Fibroblast of lung (primary cell): ENCODE measurements at regions not wholly inside any gene's neighbourhood (a gene's known extent, or its start where the extent isn't known, plus 50 kb on each side); places are given as distances from the start of the nearest gene placed in this dataset.
"Not testable (repeated sequence)": the region's sequence is repeated elsewhere in the genome, so short reads cannot be mapped to it uniquely, and the experiment has no call there.

Experiments used
- DNase-seq, 2 donors: peaks; one replicate each; pipeline versions ENCODE4 v3.0.0 to v3.0.0-alpha.2; 2010; ENCODE audit warnings: low read depth in 2 of 2
- H2AFZ ChIP-seq: 2 replicates; pipeline ENCODE4 v1.5.1; 2012; ENCODE audit warnings: low read length, control low read depth, inconsistent platforms
- H3K27ac ChIP-seq: 2 replicates; pipeline ENCODE4 v1.5.1; 2011; ENCODE audit warnings: low read length, control low read depth; ENCODE audit not compliant: insufficient read depth
- H3K27me3 ChIP-seq: 2 replicates; pipeline ENCODE4 v1.5.1; 2011; ENCODE audit warnings: mild to moderate bottlenecking, low read length; ENCODE audit not compliant: control insufficient read depth, insufficient read depth
- H3K36me3 ChIP-seq: 2 replicates; pipeline ENCODE4 v1.5.1; 2011; ENCODE audit warnings: low read length; ENCODE audit not compliant: control insufficient read depth, insufficient read depth
- H3K4me1 ChIP-seq: 2 replicates; pipeline ENCODE4 v1.5.1; 2011; ENCODE audit warnings: low read length; ENCODE audit not compliant: control insufficient read depth, insufficient read depth; ENCODE audit errors: extremely low read depth
- H3K4me2 ChIP-seq: 2 replicates; pipeline ENCODE4 v1.5.1; 2011; ENCODE audit warnings: low read length, control low read depth; ENCODE audit not compliant: insufficient read depth; ENCODE audit errors: extremely low read depth
- H3K4me3 ChIP-seq, 4 experiments: fragments of 200-600 bp in 1 of 4; sonication (generic) in 1 of 4; replicated peaks in 1 of 4; 2 replicates each; pipeline ENCODE4 v1.5.1; 2011 to 2016; ENCODE audit warnings: low read length in 4 of 4, low read depth in 3 of 4, mild to moderate bottlenecking in 3 of 4, control low read depth in 2 of 4, inconsistent platforms in 1 of 4, mixed read lengths in 1 of 4; ENCODE audit not compliant: insufficient read depth in 1 of 4; ENCODE audit errors: control extremely low read depth in 1 of 4
- H3K79me2 ChIP-seq: 2 replicates; pipeline ENCODE4 v1.5.1; 2012; ENCODE audit warnings: mild to moderate bottlenecking, low read length, inconsistent platforms; ENCODE audit not compliant: control insufficient read depth, insufficient read depth
- H3K9ac ChIP-seq: 2 replicates; pipeline ENCODE4 v1.5.1; 2011; ENCODE audit warnings: mild to moderate bottlenecking, low read length, control low read depth; ENCODE audit not compliant: insufficient read depth
- H3K9me3 ChIP-seq: 2 replicates; pipeline ENCODE4 v1.5.1; 2012; ENCODE audit warnings: low read depth, low read length; ENCODE audit not compliant: control insufficient read depth, insufficient read depth
- H4K20me1 ChIP-seq: 2 replicates; pipeline ENCODE4 v1.5.1; 2011; ENCODE audit warnings: low read length; ENCODE audit not compliant: control insufficient read depth, insufficient read depth; ENCODE audit errors: extremely low read depth
- CTCF ChIP-seq, 2 donors: IDR thresholded peaks in 1 of 2; conservative IDR thresholded peaks in 1 of 2; 1 replicate in 1 of 2; 2 replicates in 1 of 2; pipeline ENCODE4 v1.5.1; 2011 to 2012; ENCODE audit warnings: low read length in 2 of 2, control low read depth in 1 of 2, inconsistent platforms in 1 of 2, low read depth in 1 of 2, mild to moderate bottlenecking in 1 of 2
- EZH2 ChIP-seq: IDR thresholded peaks from 2 replicates; pipeline ENCODE4 v1.5.1; 2012; ENCODE audit warnings: low read length, control low read depth, mild to moderate bottlenecking; ENCODE audit errors: missing control alignments

- H4K20me1 ChIP-seq, result no peaks in the 10 kb centered on the region
- H2AFZ ChIP-seq, result no peak overlapping the region
- no peaks in the 10 kb centered on the region for H3K36me3 ChIP-seq
- no peak for TF ChIP-seq EZH2
- H3K9me3 ChIP-seq, result no peaks in the 10 kb centered on the region
- H3K4me2 ChIP-seq, result no peak overlapping the region
- no peaks in the 10 kb centered on the region for H3K27me3 ChIP-seq
- H3K79me2 ChIP-seq, result no peaks in the 10 kb centered on the region
- no peaks in the 10 kb centered on the region for H3K4me1 ChIP-seq
- H3K27ac ChIP-seq, result no peak overlapping the region
- no peak for DNase-seq
- H3K4me3 ChIP-seq, result no peak overlapping the region
- no peak overlapping the region for H3K9ac ChIP-seq
These were observed 74.0 kb downstream of the GASK1B start for GRCh38 chr4:158098802-158099201.

- Histone ChIP-seq H4K20me1 (no peaks in the 10 kb centered on the region), H3K9ac (no peak overlapping the region), H3K4me2 (no peak overlapping the region), H3K27me3 (no peaks in the 10 kb centered on the region), H3K36me3 (no peaks in the 10 kb centered on the region), H3K9me3 (no peaks in the 10 kb centered on the region), H2AFZ (no peak overlapping the region), H3K27ac (no peak overlapping the region), H3K4me3 (no peak overlapping the region), H3K4me1 (no peaks in the 10 kb centered on the region), H3K79me2 (no peaks in the 10 kb centered on the region)
- TF ChIP-seq EZH2 (no peak), CTCF (conservative IDR thresholded peaks at IDR 0.05 in 1 of 2, IDR thresholded peaks at IDR 0.05 in 1 of 2; ENCODE audit: low read depth in 1 of 2, low read length in 2 of 2) (no peak)
- DNase-seq, result peak; percentile 17 to 96
These were observed 78.3 kb downstream of the GASK1B start for GRCh38 chr4:158094413-158095134.

DNA sequence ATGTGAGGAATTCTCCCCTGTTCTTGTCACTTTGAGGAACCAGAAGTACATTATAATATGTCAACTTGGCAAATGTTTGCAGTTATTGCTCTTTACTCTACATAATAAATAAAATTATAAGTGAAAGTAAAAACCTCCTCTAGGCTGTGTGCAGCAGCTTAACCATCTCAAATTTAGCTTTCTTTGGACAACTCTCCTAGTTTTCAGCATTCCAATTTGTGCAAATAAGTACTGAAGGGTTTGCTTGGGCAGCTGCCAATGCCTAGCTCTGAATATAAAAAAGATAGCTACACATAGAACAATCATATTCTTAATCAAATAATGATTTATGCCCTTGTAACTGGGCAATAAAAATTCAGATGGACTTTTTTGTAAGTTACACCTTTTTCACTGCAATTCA lies 82.5 kb downstream of the GASK1B start:
- H2AFZ ChIP-seq, result no peak overlapping the region
- peak overlapping the region in 1 of 4 experiments; percentile 33 for H3K4me3 ChIP-seq
- H3K9ac ChIP-seq, result no peak overlapping the region
- peak; percentile 54 to 59 for DNase-seq
- H4K20me1 ChIP-seq, result no peaks in the 10 kb centered on the region
- H3K27me3 ChIP-seq, result no peaks in the 10 kb centered on the region
- no peak overlapping the region for H3K4me2 ChIP-seq
- no peak overlapping the region for H3K27ac ChIP-seq
- TF ChIP-seq EZH2 (no peak), CTCF (conservative IDR thresholded peaks at IDR 0.05 in 1 of 2, IDR thresholded peaks at IDR 0.05 in 1 of 2; ENCODE audit: low read depth in 1 of 2, low read length in 2 of 2) (no peak)
- H3K79me2 ChIP-seq, result no peaks in the 10 kb centered on the region
- H3K4me1 ChIP-seq, result no peaks in the 10 kb centered on the region
- no peaks in the 10 kb centered on the region for H3K36me3 ChIP-seq
- no peaks in the 10 kb centered on the region for H3K9me3 ChIP-seq

DNA sequence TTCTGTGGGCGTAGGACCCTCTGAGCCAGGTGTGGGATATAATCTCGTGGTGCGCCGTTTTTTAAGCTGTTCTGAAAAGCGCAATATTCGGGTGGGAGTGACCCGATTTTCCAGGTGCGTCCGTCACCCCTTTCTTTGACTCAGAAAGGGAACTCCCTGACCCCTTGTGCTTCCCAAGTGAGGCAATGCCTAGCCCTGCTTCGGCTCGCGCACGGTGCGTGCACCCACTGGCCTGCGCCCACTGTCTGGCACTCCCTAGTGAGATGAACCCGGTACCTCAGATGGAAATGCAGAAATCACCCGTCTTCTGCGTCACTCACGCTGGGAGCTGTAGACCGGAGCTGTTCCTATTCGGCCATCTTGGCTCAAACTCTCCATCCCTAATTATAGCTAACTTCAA lies 82.9 kb downstream of the GASK1B start:
- not testable (repeated sequence) for H3K4me2 ChIP-seq, H2AFZ ChIP-seq, H4K20me1 ChIP-seq, DNase-seq, H3K9me3 ChIP-seq, H3K27me3 ChIP-seq, H3K27ac ChIP-seq, H3K79me2 ChIP-seq, H3K9ac ChIP-seq, H3K36me3 ChIP-seq, H3K4me1 ChIP-seq
- peak overlapping the region in 1 of 4 experiments; percentile 33 for H3K4me3 ChIP-seq
